H1 (cell line): ENCODE measurements at regions not wholly inside any gene's neighbourhood (a gene's known extent, or its start where the extent isn't known, plus 50 kb on each side); places are given as distances from the start of the nearest gene placed in this dataset.

Experiments used
- CTCF ChIA-PET: fragments of 300-600 bp; sonication (Branson Sonifier 250); formaldehyde crosslinking; loops from one replicate; lab custom pipeline; 2021; ENCODE audit not compliant: partially characterized antibody; lab: Charles Lee
- POLR2A ChIA-PET: fragments of 300-600 bp; sonication (Branson Sonifier 250); formaldehyde crosslinking; loops from one replicate; lab custom pipeline; 2021; ENCODE audit warnings: inconsistent platforms; ENCODE audit not compliant: partially characterized antibody; lab: Charles Lee
- DNase-seq, 2 experiments: peaks; one replicate each; pipeline versions ENCODE4 v3.0.0 to v3.0.0-alpha.2; 2010 to 2022; ENCODE audit warnings: low spot score in 2 of 2, low read depth in 1 of 2, mixed read lengths in 1 of 2
- FAIRE-seq: peaks from 2 replicates; lab custom pipeline; 2011; peaks lifted over from hg19 to GRCh38; lab: Jason Lieb, UNC
- H2AFZ ChIP-seq: 2 replicates; pipeline ENCODE4 v1.8.1; 2012; ENCODE audit warnings: low read length, inconsistent platforms
- H2AK5ac ChIP-seq: 2 replicates; pipeline ENCODE4 v1.6.1; 2013; ENCODE audit warnings: low read depth, low read length
- H2BK120ac ChIP-seq: replicated peaks from 2 replicates; pipeline ENCODE3; 2013; ENCODE audit warnings: low read depth, low read length, inconsistent platforms
- H2BK12ac ChIP-seq: 2 replicates; pipeline ENCODE4 v1.6.1; 2013; ENCODE audit warnings: low read depth, low read length
- H2BK15ac ChIP-seq: 2 replicates; pipeline ENCODE4 v1.6.1; 2013; ENCODE audit warnings: low read length
- H2BK20ac ChIP-seq: 2 replicates; pipeline ENCODE4 v1.6.1; 2013; ENCODE audit warnings: low read length
- H2BK5ac ChIP-seq: 2 replicates; pipeline ENCODE4 v1.6.1; 2013; ENCODE audit warnings: low read depth, low read length
- H3K14ac ChIP-seq: 2 replicates; pipeline ENCODE4 v1.6.1; 2013; ENCODE audit warnings: inconsistent platforms; ENCODE audit not compliant: insufficient read length
- H3K18ac ChIP-seq: 2 replicates; pipeline ENCODE4 v1.6.1; 2013; ENCODE audit warnings: low read length; ENCODE audit errors: extremely low read depth
- H3K23ac ChIP-seq: 2 replicates; pipeline ENCODE4 v1.6.1; 2013; ENCODE audit warnings: inconsistent platforms; ENCODE audit not compliant: insufficient read length
- H3K23me2 ChIP-seq: 2 replicates; pipeline ENCODE4 v1.6.1; 2013; ENCODE audit warnings: low read depth, low read length
- H3K27ac ChIP-seq: 2 replicates; pipeline ENCODE4 v1.6.1; 2011; ENCODE audit warnings: low read depth, low read length, inconsistent platforms
- H3K27me3 ChIP-seq, 4 experiments: replicated peaks in 1 of 4; 1 replicate in 1 of 4; 2 replicates in 3 of 4; pipeline versions ENCODE4 v1.6.1 to v1.8.1; 2011 to 2013; ENCODE audit warnings: low read length in 3 of 4, mild to moderate bottlenecking in 3 of 4, inconsistent platforms in 2 of 4, mixed read lengths in 2 of 4, moderate library complexity in 1 of 4; ENCODE audit not compliant: control insufficient read depth in 3 of 4, insufficient read depth in 3 of 4; ENCODE audit errors: extremely low read depth in 1 of 4
- H3K36me3 ChIP-seq, 4 experiments: 2 replicates each; pipeline versions ENCODE4 v1.6.1 to v1.8.1; 2011 to 2013; ENCODE audit warnings: mild to moderate bottlenecking in 4 of 4, low read length in 3 of 4, moderate library complexity in 2 of 4, control low read depth in 1 of 4, inconsistent platforms in 1 of 4; ENCODE audit not compliant: insufficient read depth in 4 of 4, control insufficient read depth in 2 of 4
- H3K4ac ChIP-seq: replicated peaks from 2 replicates; pipeline ENCODE3; 2013; ENCODE audit warnings: low read length, low read depth, mixed read lengths, inconsistent platforms; ENCODE audit not compliant: insufficient read length
- H3K4me1 ChIP-seq, 4 experiments: replicated peaks in 1 of 4; 1 replicate in 1 of 4; 2 replicates in 3 of 4; pipeline versions ENCODE4 v1.6.1 to v1.8.1; 2011 to 2013; ENCODE audit warnings: low read length in 3 of 4, inconsistent platforms in 2 of 4, mixed read lengths in 1 of 4; ENCODE audit not compliant: insufficient read depth in 4 of 4, control insufficient read depth in 3 of 4
- H3K4me2 ChIP-seq, 2 experiments: 2 replicates each; pipeline versions ENCODE4 v1.6.1 to v1.8.1; 2011 to 2013; ENCODE audit warnings: low read depth in 2 of 2, low read length in 2 of 2, control low read depth in 1 of 2, inconsistent platforms in 1 of 2, mild to moderate bottlenecking in 1 of 2; ENCODE audit not compliant: insufficient read depth in 1 of 2
- H3K4me3 ChIP-seq, 4 experiments: fragments of 200-600, 300-600 bp in 1 of 4; sonication (generic), shearing (Covaris generic), sonication (Bioruptor Twin) in 1 of 4; 2 replicates each; pipeline versions ENCODE4 v1.5.1 to v1.8.1; 2011 to 2016; ENCODE audit warnings: low read length in 4 of 4, low read depth in 3 of 4, control low read depth in 2 of 4, inconsistent platforms in 2 of 4, mild to moderate bottlenecking in 2 of 4, mixed read lengths in 1 of 4, moderate library complexity in 1 of 4; ENCODE audit not compliant: insufficient read depth in 2 of 4; ENCODE audit errors: extremely low read depth in 1 of 4
- H3K56ac ChIP-seq: replicated peaks from 2 replicates; pipeline ENCODE3; 2013; ENCODE audit warnings: low read depth, mild to moderate bottlenecking, mixed read lengths, low read length, inconsistent platforms; ENCODE audit not compliant: insufficient read length
- H3K79me1 ChIP-seq: 2 replicates; pipeline ENCODE4 v1.6.1; 2013; ENCODE audit warnings: low read depth, low read length, control low read depth
- H3K79me2 ChIP-seq, 2 experiments: 2 replicates each; pipeline versions ENCODE4 v1.6.1 to v1.8.1; 2012 to 2013; ENCODE audit warnings: low read length in 2 of 2, mild to moderate bottlenecking in 2 of 2, inconsistent platforms in 1 of 2; ENCODE audit not compliant: insufficient read depth in 2 of 2, control insufficient read depth in 1 of 2
- H3K9ac ChIP-seq, 4 experiments: replicated peaks in 1 of 4; 1 replicate in 1 of 4; 2 replicates in 3 of 4; pipeline versions ENCODE4 v1.6.1 to v1.8.1; 2011 to 2013; ENCODE audit warnings: low read depth in 3 of 4, low read length in 3 of 4, control low read depth in 2 of 4, mild to moderate bottlenecking in 2 of 4, moderate library complexity in 2 of 4, inconsistent platforms in 1 of 4; ENCODE audit errors: extremely low read depth in 1 of 4
- H3K9me3 ChIP-seq, 2 experiments: 2 replicates each; pipeline versions ENCODE4 v1.6.1 to v1.8.1; 2012 to 2013; ENCODE audit warnings: mild to moderate bottlenecking in 2 of 2, moderate library complexity in 2 of 2, control low read depth in 1 of 2, inconsistent platforms in 1 of 2, low read depth in 1 of 2, low read length in 1 of 2, mixed read lengths in 1 of 2; ENCODE audit not compliant: insufficient read depth in 2 of 2
- H4K20me1 ChIP-seq, 2 experiments: replicated peaks in 1 of 2; 2 replicates each; pipeline versions ENCODE3 to v1.8.1; 2011 to 2013; ENCODE audit warnings: inconsistent platforms in 2 of 2, low read length in 2 of 2, mild to moderate bottlenecking in 1 of 2; ENCODE audit not compliant: insufficient read depth in 2 of 2, control insufficient read depth in 1 of 2
- H4K5ac ChIP-seq: 2 replicates; pipeline ENCODE4 v1.6.1; 2013; ENCODE audit warnings: low read length, low read depth, mixed read lengths, inconsistent platforms; ENCODE audit not compliant: insufficient read length
- H4K8ac ChIP-seq: 2 replicates; pipeline ENCODE4 v1.8.0; 2013; ENCODE audit warnings: mild to moderate bottlenecking, moderate library complexity, low read length, inconsistent platforms; ENCODE audit not compliant: insufficient read depth; ENCODE audit errors: extremely low read depth
- H4K91ac ChIP-seq: replicated peaks from 2 replicates; pipeline ENCODE3; 2013; ENCODE audit warnings: low read length, mixed read lengths, inconsistent platforms; ENCODE audit not compliant: insufficient read length
- ASH2L ChIP-seq: fragments of 200-600, 300-600 bp; sonication (generic); IDR thresholded peaks from one replicate; pipeline ENCODE4 v1.7.1; 2017; ENCODE audit warnings: low read length
- ATF2 ChIP-seq: IDR thresholded peaks from 2 replicates; pipeline ENCODE4 v1.6.1; 2012; ENCODE audit warnings: low read length, inconsistent platforms
- BCL11A ChIP-seq, 2 experiments: IDR thresholded peaks; one replicate each; pipeline ENCODE4 v1.6.1; 2011; ENCODE audit warnings: low read depth in 2 of 2, low read length in 2 of 2, mild to moderate bottlenecking in 2 of 2
- EGR1 ChIP-seq: IDR thresholded peaks from 2 replicates; pipeline ENCODE4 v1.6.1; 2011; ENCODE audit warnings: low read depth, low read length, borderline replicate concordance
- FOSL1 ChIP-seq: IDR thresholded peaks from 2 replicates; pipeline ENCODE4 v1.6.1; 2011; ENCODE audit warnings: mild to moderate bottlenecking, low read depth, low read length, moderate library complexity; ENCODE audit not compliant: insufficient read depth
- GTF2F1 ChIP-seq: IDR thresholded peaks from 2 replicates; pipeline ENCODE4 v1.6.1; 2012; ENCODE audit warnings: low read depth, low read length, improper control_type of control experiment, borderline replicate concordance
- KDM5A ChIP-seq: fragments of 200-600 bp; IDR thresholded peaks from 2 replicates; pipeline ENCODE4 v1.7.1; 2012; ENCODE audit warnings: mild to moderate bottlenecking, low read length, inconsistent platforms, mixed read lengths
- MAX ChIP-seq: IDR thresholded peaks from 2 replicates; pipeline ENCODE4 v1.6.1; 2012; ENCODE audit warnings: inconsistent platforms
- NRF1 ChIP-seq: IDR thresholded peaks from 2 replicates; pipeline ENCODE4 v1.6.1; 2011; ENCODE audit warnings: mild to moderate bottlenecking, low read depth, low read length, improper control_type of control experiment
- RFX5 ChIP-seq: IDR thresholded peaks from 2 replicates; pipeline ENCODE4 v1.6.1; 2011; ENCODE audit warnings: low read depth, low read length, improper control_type of control experiment, borderline replicate concordance
- TCF12 ChIP-seq: IDR thresholded peaks from 2 replicates; pipeline ENCODE4 v1.6.1; 2011; ENCODE audit warnings: low read depth, mild to moderate bottlenecking, low read length
- USF2 ChIP-seq: IDR thresholded peaks from 2 replicates; pipeline ENCODE4 v1.6.1; 2011; ENCODE audit warnings: low read length, improper control_type of control experiment
- WGBS, 2 experiments: shearing (Covaris generic) in 1 of 2; methylation state at CpG; one replicate each; pipeline versions ENCODE4 v1.1.6 to v1.1.7; 2013 to 2015; ENCODE audit warnings: low lambda C conversion rate in 2 of 2, mixed read lengths in 2 of 2, inconsistent platforms in 1 of 2, low coverage in 1 of 2, missing lambda C conversion rate in 1 of 2; ENCODE audit not compliant: insufficient replicate concordance in 2 of 2, insufficient coverage in 1 of 2, insufficient read length in 1 of 2; ENCODE audit errors: extremely low coverage in 1 of 2, missing lambda C conversion rate in 1 of 2; 5-methylcytosine and 5-hydroxymethylcytosine counted together

GRCh38 chr7:35398518-35398917, 144.6 kb upstream of the TBX20 start:
- 85% methylated on average over 4 of the region's 4 CpGs; no CpG with 5 or more reads in 1 of the 2 experiments for WGBS, 2 experiments
- ChIA-PET CTCF (interaction anchor here (1.2 kb wide), 1 partner anchor 26 kb away, joined by 3 read pairs; no protein-coding TSS in a partner anchor), POLR2A (no interaction called here)
- no peak for DNase-seq
- no peaks in the 10 kb centered on the region for H3K79me2 ChIP-seq
- H2BK5ac ChIP-seq = no peak overlapping the region
- no peaks in the 10 kb centered on the region for H4K20me1 ChIP-seq
- no peak overlapping the region for H3K4ac ChIP-seq
- H3K4me2 ChIP-seq = no peak overlapping the region
- no peak overlapping the region for H3K4me3 ChIP-seq
- TF ChIP-seq MAX (no peak), KDM5A (no peak), TCF12 (no peak), NRF1 (no peak), FOSL1 (no peak), EGR1 (no peak), RFX5 (no peak), USF2 (no peak), BCL11A (IDR thresholded peaks at IDR 0.05; ENCODE audit: low read depth in 2 of 2, low read length in 2 of 2) (no peak), ASH2L (no peak), GTF2F1 (no peak), ATF2 (no peak)
- H3K9ac ChIP-seq = no peak overlapping the region
- H3K23me2 ChIP-seq = no peaks in the 10 kb centered on the region
- no peak overlapping the region for H2BK20ac ChIP-seq
- no peak overlapping the region for H3K14ac ChIP-seq
- H4K8ac ChIP-seq = no peak overlapping the region
- no peak overlapping the region for H4K5ac ChIP-seq
- no peaks in the 10 kb centered on the region for H3K36me3 ChIP-seq
- H2BK12ac ChIP-seq = no peak overlapping the region
- no peak overlapping the region for H4K91ac ChIP-seq
- H3K56ac ChIP-seq = no peak overlapping the region
- no peaks in the 10 kb centered on the region for H3K27me3 ChIP-seq
- no peak overlapping the region for H2BK15ac ChIP-seq
- H2AFZ ChIP-seq = no peak overlapping the region
- H3K79me1 ChIP-seq = no peaks in the 10 kb centered on the region
- H3K9me3 ChIP-seq = no peaks in the 10 kb centered on the region
- H3K27ac ChIP-seq = no peak overlapping the region
- H3K4me1 ChIP-seq = no peaks in the 10 kb centered on the region
- H3K18ac ChIP-seq = no peak overlapping the region
- no peak overlapping the region for H2BK120ac ChIP-seq
- no peak overlapping the region for H2AK5ac ChIP-seq
- no peak for FAIRE-seq
- no peak overlapping the region for H3K23ac ChIP-seq
